Trophoblast cell (in vitro differentiated cells and primary cell): ENCODE measurements at regions not wholly inside any gene's neighbourhood (a gene's known extent, or its start where the extent isn't known, plus 50 kb on each side); places are given as distances from the start of the nearest gene placed in this dataset.

Source experiments
- DNase-seq, 2 donors: peaks; one replicate each; pipeline ENCODE4 v3.0.0-alpha.2; 2016
- H2AFZ ChIP-seq: 2 replicates; pipeline ENCODE4 v1.6.1; 2013; ENCODE audit warnings: low read length, moderate library complexity, mild to moderate bottlenecking; ENCODE audit not compliant: insufficient read depth, poor library complexity
- H2AK5ac ChIP-seq: 2 replicates; pipeline ENCODE4 v1.6.1; 2013; ENCODE audit warnings: mild to moderate bottlenecking, low read length
- H2BK120ac ChIP-seq: 2 replicates; pipeline ENCODE4 v1.6.1; 2013; ENCODE audit warnings: low read length, mild to moderate bottlenecking, moderate library complexity; ENCODE audit not compliant: insufficient read depth, poor library complexity
- H2BK12ac ChIP-seq: 2 replicates; pipeline ENCODE4 v1.6.1; 2013; ENCODE audit warnings: mild to moderate bottlenecking, low read length, moderate library complexity
- H2BK5ac ChIP-seq: 2 replicates; pipeline ENCODE4 v1.6.1; 2013; ENCODE audit warnings: low read length, low read depth, moderate library complexity, mild to moderate bottlenecking; ENCODE audit not compliant: poor library complexity
- H3K14ac ChIP-seq: 2 replicates; pipeline ENCODE4 v1.6.1; 2013; ENCODE audit warnings: mild to moderate bottlenecking, low read length
- H3K18ac ChIP-seq: 2 replicates; pipeline ENCODE4 v1.6.1; 2013; ENCODE audit warnings: mild to moderate bottlenecking, low read length
- H3K23ac ChIP-seq: 2 replicates; pipeline ENCODE4 v1.6.1; 2013; ENCODE audit warnings: low read length
- H3K27ac ChIP-seq: 2 replicates; pipeline ENCODE4 v1.5.1; 2013; ENCODE audit warnings: low read depth, mild to moderate bottlenecking, inconsistent platforms, low read length, moderate library complexity
- H3K27me3 ChIP-seq: 2 replicates; pipeline ENCODE4 v1.6.1; 2013; ENCODE audit warnings: inconsistent platforms, mild to moderate bottlenecking, low read length, moderate library complexity; ENCODE audit not compliant: insufficient read depth
- H3K36me3 ChIP-seq, 2 experiments: 1 replicate in 1 of 2; 2 replicates in 1 of 2; pipeline ENCODE4 v1.6.1; 2013; ENCODE audit warnings: low read length in 2 of 2, mild to moderate bottlenecking in 2 of 2, moderate library complexity in 1 of 2; ENCODE audit not compliant: insufficient read depth in 2 of 2, control insufficient read depth in 1 of 2
- H3K4ac ChIP-seq: 2 replicates; pipeline ENCODE4 v1.6.1; 2013; ENCODE audit warnings: low read depth, mild to moderate bottlenecking, low read length, moderate library complexity
- H3K4me1 ChIP-seq, 2 experiments: 1 replicate in 1 of 2; 2 replicates in 1 of 2; pipeline ENCODE4 v1.6.1; 2013; ENCODE audit warnings: low read length in 2 of 2, mild to moderate bottlenecking in 2 of 2, moderate library complexity in 1 of 2; ENCODE audit not compliant: insufficient read depth in 2 of 2, control insufficient read depth in 1 of 2
- H3K4me2 ChIP-seq: 2 replicates; pipeline ENCODE4 v1.6.1; 2013; ENCODE audit warnings: inconsistent platforms, mild to moderate bottlenecking, low read length, moderate library complexity
- H3K4me3 ChIP-seq: 2 replicates; pipeline ENCODE4 v1.5.1; 2013; ENCODE audit warnings: mild to moderate bottlenecking, low read depth, low read length, inconsistent platforms
- H3K79me1 ChIP-seq: one replicate; pipeline ENCODE4 v1.6.1; 2013; ENCODE audit warnings: low read length
- H3K79me2 ChIP-seq: 2 replicates; pipeline ENCODE4 v1.6.1; 2013; ENCODE audit warnings: low read length, mild to moderate bottlenecking; ENCODE audit not compliant: control insufficient read depth, insufficient read depth, poor library complexity
- H3K9ac ChIP-seq: 2 replicates; pipeline ENCODE4 v1.6.1; 2013; ENCODE audit warnings: mild to moderate bottlenecking, low read length
- H3K9me3 ChIP-seq: 2 replicates; pipeline ENCODE4 v1.6.1; 2013; ENCODE audit warnings: low read depth, mild to moderate bottlenecking, control low read depth, inconsistent platforms, low read length; ENCODE audit not compliant: insufficient read depth
- H4K12ac ChIP-seq: 2 replicates; pipeline ENCODE4 v1.6.1; 2013; ENCODE audit warnings: low read depth, mild to moderate bottlenecking, low read length, moderate library complexity
- H4K8ac ChIP-seq: 2 replicates; pipeline ENCODE4 v1.6.1; 2013; ENCODE audit warnings: low read depth, mild to moderate bottlenecking, low read length, moderate library complexity
- H4K91ac ChIP-seq: one replicate; pipeline ENCODE4 v1.6.1; 2013; ENCODE audit warnings: low read depth, mild to moderate bottlenecking, low read length, moderate library complexity
- WGBS: extraction: QIAGEN DNeasy Blood & Tissue Kit; methylation state at CpG from one replicate; pipeline ENCODE4 v1.1.7; 2013; ENCODE audit warnings: missing lambda C conversion rate; ENCODE audit not compliant: insufficient read length, insufficient coverage; ENCODE audit errors: extremely low coverage; 5-methylcytosine and 5-hydroxymethylcytosine counted together

DNA sequence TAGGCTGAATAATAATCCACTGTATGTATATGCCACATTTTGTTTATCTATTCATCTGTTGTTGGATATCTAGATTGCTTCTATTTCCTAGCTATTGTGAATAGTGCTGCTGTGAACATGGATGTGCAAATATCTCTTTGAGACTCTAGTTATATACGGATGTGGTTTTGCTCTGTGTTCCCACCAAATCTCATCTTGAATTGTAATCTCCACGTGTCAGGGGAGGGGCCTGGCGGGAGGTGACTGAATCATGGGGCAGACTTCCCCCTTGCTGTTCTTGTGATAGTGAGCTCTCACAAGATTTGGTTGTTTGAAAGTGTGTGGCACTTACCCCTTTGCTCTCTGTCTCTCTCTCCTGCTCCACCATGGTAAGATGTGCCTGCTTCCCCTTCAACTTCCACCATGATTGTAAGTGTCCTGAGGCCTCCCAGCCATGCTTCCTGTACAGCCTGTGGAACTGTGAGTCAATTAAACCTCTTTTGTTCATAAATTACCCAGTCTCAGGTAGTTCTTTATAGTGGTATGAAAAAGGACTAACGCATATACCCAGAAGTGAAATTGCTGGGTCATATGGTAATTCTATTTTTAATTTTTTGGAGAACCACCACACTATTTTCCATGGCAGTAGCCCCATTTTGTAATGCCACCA lies 86.1 kb upstream of the UPP2 start:
- H2BK120ac ChIP-seq, result no peak overlapping the region
- H3K23ac ChIP-seq, result no peak overlapping the region
- H3K14ac ChIP-seq, result no peak overlapping the region
- H3K79me1 ChIP-seq, result no peaks in the 10 kb centered on the region
- H3K4me3 ChIP-seq, result no peak overlapping the region
- no peak overlapping the region for H4K8ac ChIP-seq
- H4K91ac ChIP-seq, result no peak overlapping the region
- H3K27ac ChIP-seq, result no peak overlapping the region
- H3K27me3 ChIP-seq, result no peaks in the 10 kb centered on the region
- H3K4ac ChIP-seq, result no peak overlapping the region
- no peaks in the 10 kb centered on the region for H3K36me3 ChIP-seq
- H2AFZ ChIP-seq, result no peak overlapping the region
- WGBS, result no CpG with 5 or more reads among the region's 4 CpGs
- no peak for DNase-seq
- no peak overlapping the region for H2BK12ac ChIP-seq
- no peaks in the 10 kb centered on the region for H3K4me1 ChIP-seq
- no peak overlapping the region for H2AK5ac ChIP-seq
- no peaks in the 10 kb centered on the region for H3K9me3 ChIP-seq
- H3K79me2 ChIP-seq, result no peaks in the 10 kb centered on the region
- H3K18ac ChIP-seq, result no peak overlapping the region
- H2BK5ac ChIP-seq, result no peak overlapping the region
- no peak overlapping the region for H3K9ac ChIP-seq
- no peak overlapping the region for H3K4me2 ChIP-seq
- no peak overlapping the region for H4K12ac ChIP-seq

DNA sequence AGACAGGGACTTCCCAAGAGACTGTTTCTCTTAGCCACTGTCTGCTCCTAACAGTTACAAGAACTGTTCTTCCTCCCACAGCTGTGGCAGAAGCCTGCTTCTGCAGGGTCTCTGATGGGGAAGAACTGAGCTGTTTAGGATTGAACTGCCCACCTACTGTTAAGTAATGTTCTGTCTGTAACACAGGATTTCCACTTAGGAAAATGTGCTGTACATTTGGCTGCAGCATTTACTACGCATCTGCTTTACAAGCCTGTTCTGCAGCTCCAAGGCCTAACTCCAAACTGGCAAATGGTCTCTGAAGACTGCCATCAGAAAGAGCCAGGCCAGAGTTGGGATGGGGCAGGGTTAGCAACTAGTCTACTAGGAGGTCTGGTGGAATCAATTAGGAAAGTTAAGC lies 87.8 kb upstream of the UPP2 start:
- H3K18ac ChIP-seq, result no peak overlapping the region
- no peak overlapping the region for H2AFZ ChIP-seq
- H2BK12ac ChIP-seq, result no peak overlapping the region
- H3K79me2 ChIP-seq, result no peaks in the 10 kb centered on the region
- no CpG with 5 or more reads among the region's 1 CpG for WGBS
- H2AK5ac ChIP-seq, result no peak overlapping the region
- H3K4me2 ChIP-seq, result no peak overlapping the region
- no peak overlapping the region for H3K4me3 ChIP-seq
- no peaks in the 10 kb centered on the region for H3K36me3 ChIP-seq
- no peak overlapping the region for H3K14ac ChIP-seq
- no peak overlapping the region for H4K8ac ChIP-seq
- H4K91ac ChIP-seq, result no peak overlapping the region
- no peaks in the 10 kb centered on the region for H3K4me1 ChIP-seq
- H2BK5ac ChIP-seq, result no peak overlapping the region
- no peak overlapping the region for H3K9ac ChIP-seq
- no peak overlapping the region for H3K4ac ChIP-seq
- no peak for DNase-seq
- no peaks in the 10 kb centered on the region for H3K79me1 ChIP-seq
- no peak overlapping the region for H4K12ac ChIP-seq
- H3K27me3 ChIP-seq, result no peaks in the 10 kb centered on the region
- H2BK120ac ChIP-seq, result no peak overlapping the region
- H3K9me3 ChIP-seq, result no peaks in the 10 kb centered on the region
- H3K23ac ChIP-seq, result no peak overlapping the region
- no peak overlapping the region for H3K27ac ChIP-seq

DNA sequence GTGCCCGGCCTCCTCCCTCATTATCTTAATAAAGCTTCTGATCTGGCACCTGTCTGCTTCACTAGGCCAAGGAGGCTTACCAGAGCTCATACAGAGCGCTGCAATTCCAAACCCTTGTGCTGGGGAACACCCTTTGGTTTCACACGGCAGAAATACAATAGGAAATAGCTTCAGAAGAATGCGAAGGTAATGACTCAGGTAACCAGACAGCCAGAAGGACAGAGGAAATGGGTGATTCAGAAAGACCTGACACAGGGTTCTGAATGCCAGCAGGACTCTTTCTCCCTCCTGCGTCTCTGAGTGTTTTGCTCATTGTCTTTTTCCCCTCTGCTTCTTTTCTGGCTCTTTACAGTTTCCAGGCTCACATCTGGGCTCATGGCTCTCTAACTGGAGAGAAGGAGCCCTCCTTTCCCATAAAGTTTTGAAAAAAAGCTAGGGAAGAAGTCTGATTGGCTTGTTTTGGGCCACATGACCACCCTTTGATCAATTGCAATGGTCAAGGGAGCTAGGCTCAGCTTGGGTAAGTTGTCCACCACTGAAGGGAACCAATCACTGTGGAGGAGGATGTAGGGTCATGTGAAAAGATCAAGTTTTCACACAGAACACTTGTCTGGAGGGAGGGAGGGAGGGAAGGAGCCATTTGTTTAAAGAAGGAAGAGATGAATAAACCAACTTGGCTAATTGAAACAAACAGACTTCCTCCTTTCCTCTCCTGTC lies 90.5 kb upstream of the UPP2 start:
- H2BK120ac ChIP-seq, result no peak overlapping the region
- no peaks in the 10 kb centered on the region for H3K36me3 ChIP-seq
- peaks cover 0 to 4% of the 10 kb centered on the region in 2 experiments for H3K4me1 ChIP-seq
- H3K79me1 ChIP-seq, result no peaks in the 10 kb centered on the region
- no peak overlapping the region for H3K4me3 ChIP-seq
- no peak overlapping the region for H3K9ac ChIP-seq
- no peak overlapping the region for H2BK12ac ChIP-seq
- H3K27ac ChIP-seq, result peak overlapping the region; percentile 42
- H3K9me3 ChIP-seq, result no peaks in the 10 kb centered on the region
- no peaks in the 10 kb centered on the region for H3K27me3 ChIP-seq
- H3K79me2 ChIP-seq, result no peaks in the 10 kb centered on the region
- no CpG with 5 or more reads among the region's 5 CpGs for WGBS
- H2AK5ac ChIP-seq, result no peak overlapping the region
- H3K4me2 ChIP-seq, result no peak overlapping the region
- H4K91ac ChIP-seq, result no peak overlapping the region
- no peak overlapping the region for H2BK5ac ChIP-seq
- H4K8ac ChIP-seq, result no peak overlapping the region
- H2AFZ ChIP-seq, result no peak overlapping the region
- DNase-seq, result peak; percentile 10 to 50
- no peak overlapping the region for H4K12ac ChIP-seq
- H3K4ac ChIP-seq, result no peak overlapping the region
- no peak overlapping the region for H3K14ac ChIP-seq
- no peak overlapping the region for H3K18ac ChIP-seq
- H3K23ac ChIP-seq, result no peak overlapping the region

DNA sequence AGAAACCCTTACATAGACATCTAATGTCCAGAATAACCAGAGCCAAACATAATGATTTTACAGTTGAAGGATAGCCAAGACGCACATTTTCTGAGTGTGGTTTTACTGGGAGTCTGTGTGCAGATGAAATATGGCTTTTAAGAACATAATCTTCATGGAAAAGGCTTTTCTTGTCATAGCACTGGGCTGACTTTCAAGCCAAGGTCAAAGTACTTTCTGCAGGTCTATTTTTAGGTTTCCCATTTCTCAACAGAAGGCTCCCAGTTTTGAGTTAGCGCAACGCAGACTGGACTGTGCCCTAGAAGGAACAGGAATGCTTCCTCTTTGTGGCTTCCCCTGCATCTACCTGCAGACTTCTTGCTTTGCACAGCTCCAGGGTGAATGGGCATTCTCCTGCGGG lies 92.3 kb upstream of the UPP2 start:
- no peak overlapping the region for H3K4me2 ChIP-seq
- H3K9ac ChIP-seq, result no peak overlapping the region
- H3K23ac ChIP-seq, result no peak overlapping the region
- H2AFZ ChIP-seq, result no peak overlapping the region
- H3K79me1 ChIP-seq, result no peaks in the 10 kb centered on the region
- no peak overlapping the region for H3K4ac ChIP-seq
- H3K4me1 ChIP-seq, result peaks cover 0 to 4% of the 10 kb centered on the region in 2 experiments
- H3K27me3 ChIP-seq, result no peaks in the 10 kb centered on the region
- H4K8ac ChIP-seq, result no peak overlapping the region
- no peak overlapping the region for H2BK120ac ChIP-seq
- no peaks in the 10 kb centered on the region for H3K9me3 ChIP-seq
- H3K79me2 ChIP-seq, result no peaks in the 10 kb centered on the region
- H2BK5ac ChIP-seq, result no peak overlapping the region
- no peak overlapping the region for H3K14ac ChIP-seq
- H3K36me3 ChIP-seq, result no peaks in the 10 kb centered on the region
- WGBS, result no CpG with 5 or more reads among the region's 4 CpGs
- no peak overlapping the region for H4K91ac ChIP-seq
- H4K12ac ChIP-seq, result no peak overlapping the region
- no peak overlapping the region for H3K18ac ChIP-seq
- DNase-seq, result no peak
- no peak overlapping the region for H3K27ac ChIP-seq
- H2AK5ac ChIP-seq, result no peak overlapping the region
- no peak overlapping the region for H2BK12ac ChIP-seq
- H3K4me3 ChIP-seq, result no peak overlapping the region
